NCI-H524 treated with DMSO at 0.1 percent for 48 hours (cell line): ENCODE measurements at regions not wholly inside any gene's neighbourhood (a gene's known extent, or its start where the extent isn't known, plus 50 kb on each side); places are given as distances from the start of the nearest gene placed in this dataset.

Source experiments
- DNase-seq: peaks from one replicate; lab custom pipeline; 2025; lab: John Stamatoyannopoulos, UW

DNA sequence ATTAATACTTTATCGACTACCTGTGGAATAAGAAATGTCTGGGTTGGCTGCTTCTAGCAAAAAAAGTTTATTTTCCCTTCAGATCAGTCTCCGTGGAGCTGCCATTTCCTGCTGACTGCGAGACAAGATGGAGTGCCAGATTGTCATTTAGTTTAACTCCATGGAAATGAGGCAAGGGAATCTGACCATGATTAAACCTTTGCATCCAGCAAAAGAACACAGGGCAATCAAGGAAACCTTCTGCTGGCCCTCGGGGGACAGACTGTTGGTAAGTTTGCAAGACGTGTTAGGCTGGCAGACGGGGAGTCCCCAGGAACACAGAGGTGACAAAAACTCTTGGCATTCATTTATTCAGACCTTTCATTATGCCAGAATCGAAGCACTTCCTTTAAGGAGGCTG, 52.2 kb upstream of the SPACA1 start:
- DNase-seq, result no peak

DNA sequence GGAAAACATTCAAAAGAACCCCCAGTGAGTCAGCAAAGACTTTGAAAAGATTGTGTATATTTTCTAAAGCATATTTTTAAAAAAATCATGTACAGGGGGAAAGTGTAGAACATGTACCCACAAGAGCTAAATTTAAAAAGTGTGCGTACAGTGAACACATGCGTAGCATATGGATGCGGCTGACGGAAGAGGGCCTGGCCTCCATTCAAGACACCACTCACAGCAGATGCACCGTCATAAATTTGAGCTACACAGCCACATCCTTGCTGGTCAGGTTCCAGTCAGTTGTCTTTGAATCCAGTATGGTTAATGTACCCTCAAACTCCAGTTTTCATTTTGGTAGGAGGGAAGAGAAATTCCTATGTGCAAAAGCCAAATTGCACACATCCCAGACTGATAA, 54.3 kb upstream of the SPACA1 start:
- no peak for DNase-seq

DNA sequence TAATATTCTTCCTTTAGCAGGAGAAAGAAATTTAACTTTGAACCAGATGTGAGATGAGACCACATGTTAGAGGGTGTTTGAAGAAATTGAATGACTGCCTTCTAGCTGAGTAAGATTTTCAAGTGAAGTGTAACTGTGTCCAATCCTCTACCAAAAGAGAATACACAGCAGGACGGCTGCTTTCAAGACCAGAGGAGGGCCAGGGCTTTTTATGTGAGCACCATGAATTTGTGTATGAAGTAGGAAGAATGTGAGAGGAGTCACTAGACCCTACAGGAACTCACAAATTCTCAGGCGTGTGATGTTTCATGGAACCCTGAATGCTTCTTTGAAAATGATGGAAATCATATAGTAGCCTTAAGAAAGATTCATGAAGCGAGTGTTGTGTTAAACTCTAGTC, 56.8 kb upstream of the SPACA1 start:
- no peak for DNase-seq

DNA sequence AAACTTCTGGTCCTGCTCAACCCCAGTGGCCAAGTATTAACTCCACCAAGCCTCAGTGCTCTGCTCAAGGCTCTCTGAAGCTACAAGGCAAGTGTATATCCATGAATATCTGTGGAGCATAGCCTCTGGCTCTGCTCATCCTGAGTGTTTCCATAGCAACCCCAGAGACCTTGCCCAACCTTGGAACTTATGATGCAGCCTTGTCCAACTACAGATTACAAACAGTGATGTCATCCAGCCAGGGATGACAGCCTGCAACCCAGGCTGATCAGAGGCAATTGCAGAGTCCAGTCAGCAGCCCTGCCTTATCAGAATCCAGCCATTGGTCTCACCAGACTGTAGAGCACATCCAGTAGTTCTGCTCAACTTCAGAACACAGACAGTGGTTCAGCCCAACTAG, 65.5 kb upstream of the SPACA1 start:
- no peak for DNase-seq

DNA sequence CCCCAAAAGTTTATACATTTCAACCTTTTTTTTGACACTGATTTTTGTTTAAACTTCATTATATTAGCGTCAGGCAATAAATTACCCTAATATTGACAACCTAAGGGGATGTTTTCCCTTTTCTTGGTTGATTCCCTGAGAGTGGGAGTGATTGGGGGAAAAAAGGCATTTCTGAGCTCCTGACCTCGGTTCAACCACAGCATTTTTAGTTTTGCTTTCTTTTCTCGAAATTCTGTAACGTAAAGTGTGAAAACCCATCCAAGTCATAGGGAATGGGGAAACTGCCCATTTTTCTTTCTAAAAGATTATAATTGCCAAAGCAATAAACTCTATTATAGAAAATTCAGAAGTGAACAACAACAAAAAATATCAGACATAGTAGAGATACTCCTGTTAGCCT, 67.9 kb upstream of the SPACA1 start:
- DNase-seq, result no peak

DNA sequence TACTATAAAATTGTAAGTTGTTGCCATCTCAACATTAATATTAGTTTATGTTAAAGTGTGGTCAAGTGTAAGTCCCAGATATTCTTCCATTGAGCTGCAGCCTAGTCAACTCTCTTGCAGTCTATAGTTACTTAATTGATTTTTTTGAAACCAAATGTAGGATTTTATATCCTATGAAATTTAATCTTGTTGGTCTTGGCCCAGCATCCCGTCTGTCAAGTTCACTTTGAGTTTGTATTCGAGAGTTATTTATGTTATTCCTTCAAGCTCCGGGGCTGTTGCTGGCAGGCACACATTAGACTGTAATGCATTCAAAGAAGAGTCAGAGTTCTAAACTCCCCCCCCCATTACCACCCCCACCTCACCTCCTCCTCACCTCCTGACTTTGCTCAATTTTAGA, 71.0 kb upstream of the SPACA1 start:
- DNase-seq, result no peak

DNA sequence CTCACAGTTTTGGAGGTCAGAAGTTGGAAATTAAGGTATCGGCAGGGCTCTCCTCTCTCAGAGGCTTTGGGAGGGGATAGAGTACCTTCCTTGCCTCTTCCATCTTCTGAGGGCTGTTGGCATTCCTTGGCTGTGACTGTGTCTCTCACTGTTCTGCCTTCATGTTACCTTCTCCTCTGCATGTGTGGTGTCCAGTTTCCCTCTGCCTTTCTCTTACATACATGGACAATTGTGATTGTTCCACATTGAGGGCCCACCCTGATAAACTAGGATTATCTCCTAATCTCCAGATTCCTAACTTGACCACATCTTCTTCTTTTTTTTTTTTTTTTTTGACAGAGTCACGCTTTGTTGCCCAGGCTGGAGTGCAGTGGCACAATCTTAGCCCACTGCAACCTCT, 72.1 kb upstream of the SPACA1 start:
- DNase-seq, result no peak

DNA sequence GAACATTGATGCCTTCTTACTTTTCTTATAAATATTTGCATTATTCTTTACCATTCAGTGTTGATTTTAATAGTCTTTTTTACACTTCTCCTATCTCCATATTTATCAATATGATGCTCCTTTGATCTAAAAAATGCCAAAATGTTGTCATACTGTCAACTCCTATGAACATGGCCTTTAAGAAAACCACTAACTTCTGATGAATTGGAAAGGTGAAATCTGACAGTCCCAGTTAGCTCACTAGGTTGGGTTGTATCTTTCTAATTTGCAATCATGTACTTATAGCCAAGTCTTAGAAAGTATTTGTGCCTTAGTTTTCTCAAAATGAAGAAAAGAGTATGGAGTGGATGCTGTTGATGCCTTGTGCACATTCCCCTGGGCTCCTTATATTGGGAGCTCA, 75.4 kb upstream of the SPACA1 start:
- no peak for DNase-seq

DNA sequence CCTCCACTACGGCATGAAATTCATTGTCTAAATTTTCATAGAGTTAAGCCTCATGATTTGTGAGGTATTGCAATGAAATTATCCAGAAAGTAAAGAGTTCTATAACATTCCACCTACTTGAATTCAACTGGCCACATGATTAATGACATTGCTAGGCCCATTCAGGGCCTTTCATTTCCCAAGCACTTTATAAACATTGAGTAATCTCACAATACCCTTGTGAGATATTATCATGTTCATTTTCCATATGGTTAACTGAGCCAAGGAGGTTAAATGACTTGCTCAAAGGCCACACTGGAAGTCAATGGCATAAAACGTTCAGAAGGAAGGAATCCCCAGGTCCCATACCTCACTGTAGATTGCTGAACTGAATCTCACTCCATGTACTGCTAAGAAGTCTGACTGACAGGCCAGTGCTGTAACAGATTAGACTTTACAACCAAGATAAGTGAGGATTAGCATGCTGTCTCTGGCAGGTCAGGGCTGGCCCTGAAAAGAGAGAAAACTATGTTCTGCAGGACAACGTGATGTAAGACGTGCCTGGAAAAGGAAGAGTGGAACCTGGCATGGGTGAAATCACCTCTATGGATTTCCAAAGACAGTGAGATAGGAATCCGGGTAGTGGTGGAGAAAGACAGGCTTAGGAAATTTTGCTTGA, 75.9 kb upstream of the SPACA1 start:
- no peak for DNase-seq

DNA sequence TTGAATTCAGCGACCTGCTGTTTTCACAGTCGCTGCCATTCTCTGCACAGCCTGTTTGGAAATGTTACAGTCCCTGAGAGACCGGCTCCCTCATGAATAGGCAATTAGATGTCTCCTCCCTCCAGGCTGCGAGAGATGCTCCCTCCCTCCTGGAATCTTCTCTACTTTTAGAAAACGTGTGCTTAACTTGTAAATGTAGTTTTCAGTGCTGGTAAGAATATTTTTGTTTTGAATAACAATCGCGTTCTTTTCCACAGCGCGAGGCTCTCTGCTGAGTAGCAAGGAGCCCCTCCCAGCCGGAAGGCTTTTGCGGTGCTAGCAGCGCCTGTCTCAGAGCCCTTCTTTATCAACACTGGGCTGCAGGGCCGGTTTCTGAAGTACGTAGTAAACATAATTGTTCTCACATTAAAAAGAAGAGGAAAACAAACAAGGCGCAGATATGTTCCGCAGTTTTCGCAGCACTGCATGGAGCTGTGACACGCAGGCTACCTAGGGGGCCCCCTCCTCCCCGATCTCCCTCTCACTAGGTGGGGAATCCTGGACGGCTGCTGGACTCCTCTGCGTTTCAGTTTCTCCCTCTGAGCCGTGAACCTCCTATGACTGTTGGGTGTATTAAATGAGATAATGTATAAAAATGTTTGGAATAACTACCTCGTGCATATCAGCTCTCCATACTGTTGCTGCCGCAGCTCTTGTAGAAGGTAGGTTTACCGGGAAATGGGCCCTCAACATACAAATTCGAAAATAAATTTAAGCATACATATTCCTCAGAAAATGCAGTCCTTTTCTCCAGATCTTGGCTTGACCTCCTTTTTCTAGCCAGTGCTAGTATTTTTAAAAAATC, 79.0 kb upstream of the SPACA1 start:
- no peak for DNase-seq

DNA sequence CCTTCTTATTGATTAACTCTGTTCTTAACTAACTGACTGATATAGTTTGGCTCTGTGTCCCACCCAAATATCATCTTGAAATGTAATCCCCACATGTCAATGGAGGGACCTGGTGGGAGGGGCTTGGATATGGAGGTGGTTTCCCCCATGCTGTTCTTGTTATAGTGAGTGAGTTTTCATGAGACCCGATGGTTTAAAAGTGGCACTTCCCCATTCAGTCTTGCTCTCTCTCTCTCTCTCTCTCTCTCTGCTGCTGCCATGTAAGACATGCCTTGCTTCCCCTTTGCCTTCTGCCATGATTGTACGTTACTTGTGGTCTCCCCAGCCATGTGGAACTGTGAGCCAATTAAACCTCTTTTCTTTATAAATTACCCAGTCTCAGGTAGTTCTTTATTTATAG, 81.8 kb upstream of the SPACA1 start:
- no peak for DNase-seq

DNA sequence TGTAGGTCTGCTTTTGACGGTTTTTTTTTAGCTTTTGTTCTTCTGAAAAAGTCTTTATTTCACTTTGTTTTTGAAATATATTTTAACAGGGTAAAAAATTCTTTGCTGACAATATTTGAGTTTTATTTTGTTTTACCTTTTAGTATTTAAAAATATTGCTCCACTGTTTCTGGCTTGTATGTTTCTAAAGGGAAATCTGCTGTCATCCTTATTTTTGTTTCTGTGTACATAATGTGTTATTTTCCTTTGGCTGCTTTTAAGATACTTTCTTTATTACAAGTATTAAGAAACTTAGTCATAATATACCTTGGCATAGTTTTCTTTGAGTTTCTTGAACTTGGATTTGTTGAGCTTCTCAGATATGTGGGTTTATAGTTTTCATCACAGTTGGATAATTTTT, 88.6 kb upstream of the SPACA1 start:
- no peak for DNase-seq

DNA sequence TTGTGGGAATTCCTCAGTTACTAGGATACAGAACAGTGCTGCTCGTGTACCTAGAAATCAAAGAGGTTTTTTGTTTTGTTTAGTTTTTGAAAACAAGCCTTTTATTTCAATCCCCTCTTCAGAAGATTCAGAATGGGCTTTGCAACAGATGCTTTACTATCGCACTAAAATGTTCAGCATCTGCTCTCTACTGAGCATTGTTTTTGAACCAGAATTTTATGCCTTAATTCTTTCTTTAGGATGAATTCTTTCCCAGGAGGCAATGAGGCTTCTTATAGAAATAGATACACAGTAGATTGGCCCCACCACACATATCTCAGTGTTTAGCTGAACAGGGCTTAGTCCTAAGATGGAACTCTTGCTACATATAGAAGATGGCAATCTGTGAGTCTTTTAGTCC, 95.9 kb upstream of the SPACA1 start:
- no peak for DNase-seq

DNA sequence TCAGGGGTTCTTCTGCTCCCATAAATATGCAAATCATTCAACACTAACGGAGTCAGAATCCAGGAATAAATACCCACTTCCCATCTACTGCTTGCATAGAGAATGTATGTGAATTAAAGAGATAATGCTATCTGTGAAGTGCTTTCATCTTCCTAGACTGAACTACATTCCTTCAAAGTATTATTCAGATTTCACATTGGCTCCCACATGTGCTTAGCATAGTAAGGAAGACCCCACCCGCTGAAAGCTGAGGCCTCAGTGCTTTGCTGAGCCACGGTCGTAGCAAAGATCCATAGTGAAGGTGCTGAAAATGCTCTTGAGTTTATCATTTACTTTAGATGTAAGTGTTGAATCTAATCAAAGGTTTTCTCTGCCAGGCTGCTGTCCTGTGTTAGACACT, 97.0 kb upstream of the SPACA1 start:
- no peak for DNase-seq

DNA sequence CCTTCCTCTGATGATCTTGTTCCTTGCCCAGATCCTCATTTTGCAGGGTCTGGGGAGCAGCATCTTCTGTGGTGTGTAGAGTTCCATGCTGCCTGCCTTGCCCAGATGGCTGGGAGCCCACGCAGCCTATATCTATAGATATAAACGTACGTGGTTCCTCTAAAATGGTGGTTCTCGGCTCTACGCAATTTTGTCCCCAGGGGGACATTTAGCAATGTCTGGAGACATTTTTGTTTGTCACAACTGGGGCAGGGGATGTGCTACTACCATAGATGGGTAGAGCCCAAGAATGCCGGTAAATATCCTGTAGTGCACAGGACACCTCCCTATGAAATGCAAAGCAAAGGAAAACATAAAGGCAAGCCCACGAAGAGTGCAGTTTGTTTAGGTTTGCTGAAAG, 98.4 kb upstream of the SPACA1 start:
- DNase-seq, result no peak

DNA sequence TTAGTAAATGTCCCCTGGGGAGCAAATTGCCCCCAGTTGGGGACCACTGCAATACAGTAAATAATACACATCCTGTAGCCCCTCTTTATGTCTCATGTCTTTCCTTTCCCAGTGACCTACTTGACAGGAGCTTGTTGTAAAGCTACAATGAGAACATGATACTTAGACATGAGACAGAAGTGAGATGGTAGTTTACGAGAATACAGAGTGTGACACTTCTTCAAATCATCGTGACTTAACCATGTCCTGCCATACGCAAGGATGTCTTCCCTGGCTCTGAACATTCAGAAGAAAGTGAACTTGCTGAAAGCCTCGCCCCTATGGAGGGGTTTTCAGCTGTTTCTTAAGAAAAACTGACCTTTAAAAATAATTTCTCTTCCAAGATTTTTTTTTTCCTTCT, 101.0 kb upstream of the SPACA1 start:
- no peak for DNase-seq

DNA sequence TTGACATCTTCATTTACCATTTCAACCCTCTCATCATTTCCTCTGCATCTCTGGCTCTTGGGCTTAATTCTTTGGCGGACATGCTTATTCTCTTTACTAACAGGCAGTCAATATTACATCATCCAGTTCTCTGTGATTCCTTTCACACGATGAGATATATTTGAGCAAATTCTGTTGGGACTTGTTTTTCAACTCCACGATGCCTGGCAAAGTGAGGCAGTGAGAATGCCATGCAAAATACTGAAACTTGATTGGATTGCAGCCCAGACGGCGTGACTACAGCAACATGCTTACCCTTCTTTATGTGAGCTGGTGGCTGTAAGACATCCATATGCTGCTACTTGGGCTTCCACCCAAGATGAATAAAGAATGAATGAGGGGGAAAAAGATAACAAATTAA, 101.7 kb upstream of the SPACA1 start:
- no peak for DNase-seq

DNA sequence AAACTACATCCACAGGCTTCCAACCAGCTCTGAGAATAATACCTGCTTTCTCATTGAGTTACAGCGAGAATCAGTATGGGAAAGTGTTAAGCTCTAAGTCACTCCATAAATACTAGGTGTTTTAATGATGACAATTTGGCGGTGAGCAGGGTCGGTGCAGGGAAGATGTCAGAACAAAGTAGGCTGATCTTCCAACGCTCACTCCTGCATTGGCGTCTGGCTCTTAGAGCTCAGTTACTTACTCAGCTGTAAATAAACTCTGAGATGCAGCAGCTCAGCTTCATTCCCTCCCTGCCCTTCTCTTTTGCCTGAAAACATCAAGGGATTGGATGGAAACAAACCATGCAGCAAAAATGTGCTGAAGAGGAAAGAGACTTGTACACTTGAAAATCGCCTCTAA, 102.5 kb upstream of the SPACA1 start:
- DNase-seq, result no peak

DNA sequence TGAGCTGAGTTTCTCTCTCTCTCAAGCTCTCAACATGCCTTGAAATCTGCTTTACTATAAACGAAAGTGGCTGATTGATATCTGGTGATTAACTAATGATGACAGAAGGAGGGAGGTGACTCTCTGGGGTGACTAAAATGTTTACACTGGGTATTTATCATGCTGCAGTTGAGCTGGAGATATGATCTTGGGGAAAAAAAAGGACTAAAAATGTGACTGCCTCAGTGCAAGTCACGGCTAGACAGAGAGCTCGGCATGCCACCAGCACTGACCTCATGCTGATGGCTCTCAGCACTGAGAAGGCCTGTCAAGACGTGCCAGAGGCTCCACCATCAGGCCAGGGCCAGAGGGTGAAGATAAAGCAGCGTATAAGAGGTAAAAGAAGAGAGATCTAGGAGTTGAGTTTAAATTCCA, 103.1 kb upstream of the SPACA1 start:
- no peak for DNase-seq

DNA sequence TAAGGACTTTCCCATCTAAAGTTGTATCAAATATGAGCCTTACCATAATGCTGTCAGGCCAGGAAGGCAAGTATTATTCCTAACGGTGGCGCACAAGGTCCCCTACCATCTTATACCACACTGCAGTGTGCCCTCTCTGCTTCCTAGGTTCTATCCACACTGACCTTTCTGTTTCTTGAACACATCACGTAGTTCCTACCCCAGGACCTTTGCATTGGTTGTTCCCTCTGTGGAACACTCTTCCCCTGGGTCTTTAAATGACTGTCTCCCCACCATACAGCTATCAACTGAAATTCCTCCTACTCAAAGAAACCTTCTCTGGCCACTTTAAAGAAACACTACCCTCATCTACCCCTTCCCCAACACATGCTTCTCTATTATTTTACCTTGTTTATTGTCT, 104.5 kb upstream of the SPACA1 start:
- DNase-seq, result no peak

DNA sequence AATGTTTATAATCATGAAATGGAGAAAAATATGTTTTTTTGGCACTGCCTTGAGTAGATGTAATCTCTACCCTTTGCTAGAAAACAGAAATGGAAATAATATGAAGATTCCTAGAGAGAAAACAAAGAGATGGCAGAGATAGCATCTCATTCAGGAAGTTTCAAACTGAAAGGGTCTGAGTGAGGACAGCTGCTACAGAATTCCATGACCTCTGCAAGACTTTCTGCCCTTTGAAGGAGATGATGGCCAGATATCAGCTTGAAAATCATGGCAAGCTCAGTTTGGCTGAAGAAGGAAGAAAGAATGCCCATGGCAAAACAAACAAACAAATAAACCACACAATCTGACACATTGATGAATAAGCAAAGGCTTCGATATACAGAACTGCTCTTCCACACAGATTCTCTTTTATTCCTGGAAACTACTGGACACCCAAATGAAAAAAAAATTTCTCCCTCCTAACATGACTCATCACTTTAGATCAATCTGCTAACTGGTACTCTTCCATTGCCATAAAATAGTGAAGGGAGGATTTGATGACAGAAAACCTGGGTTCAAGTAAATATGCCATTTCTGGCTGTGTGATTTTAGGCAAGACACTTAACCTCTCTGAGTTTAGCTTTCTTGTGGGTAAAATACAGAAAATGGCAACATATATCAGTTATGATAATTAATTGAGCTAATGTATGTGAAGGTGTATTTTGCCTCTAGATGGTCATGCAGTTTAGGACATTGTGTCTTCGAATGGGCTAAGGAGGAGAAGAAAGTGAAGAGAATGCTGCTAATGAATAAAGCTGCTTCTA, 105.9 kb upstream of the SPACA1 start:
- DNase-seq, result no peak

DNA sequence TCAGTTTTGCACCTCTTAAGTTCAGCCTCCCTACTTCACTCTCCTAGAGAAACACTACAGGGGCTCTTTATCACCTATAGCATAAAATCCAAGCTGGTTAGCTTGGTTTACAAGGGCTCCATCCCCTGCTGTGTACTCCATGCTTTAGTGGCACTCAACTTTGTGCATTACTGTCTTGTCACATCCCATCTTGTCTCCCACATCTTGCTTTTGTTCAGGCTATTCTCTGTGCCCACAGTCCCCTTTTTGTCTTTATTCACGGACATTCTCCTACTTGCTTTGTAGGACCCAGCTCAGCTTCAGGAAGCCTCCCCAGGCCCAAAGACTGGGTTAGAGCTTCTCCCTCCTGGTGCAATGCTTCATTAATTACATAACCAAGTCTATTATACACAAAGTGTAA, 107.9 kb upstream of the SPACA1 start:
- no peak for DNase-seq

DNA sequence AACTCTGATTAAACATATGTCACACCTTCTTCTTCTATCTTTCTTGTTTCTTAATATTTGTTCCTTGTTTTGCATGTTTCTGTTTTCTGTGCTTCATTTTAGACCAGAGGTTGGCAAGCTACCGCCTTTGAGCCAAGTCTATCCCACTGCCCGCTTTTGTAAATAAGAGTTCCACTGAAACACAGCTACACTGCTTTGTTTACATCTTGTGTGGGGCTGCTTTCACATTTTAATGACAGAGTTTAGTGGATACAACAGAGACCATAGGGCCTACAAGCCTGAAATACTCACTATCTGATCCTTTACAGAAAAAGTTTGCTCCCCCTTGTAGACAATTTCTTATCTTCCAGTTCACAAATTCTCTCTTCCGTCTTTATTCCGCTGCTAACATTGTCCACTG, 109.4 kb upstream of the SPACA1 start:
- no peak for DNase-seq
